ENCODE measurements at regions not wholly inside any gene's neighbourhood (a gene's known extent, or its start where the extent isn't known, plus 50 kb on each side); places are given as distances from the start of the nearest gene placed in this dataset.

GRCh38 chr1:221449801-221450470 lies 292.0 kb downstream of the DUSP10 start:
- H3F3A ChIP-seq (ENCODE audit: insufficient read depth, low read length), result no peaks in the 10 kb centered on the region
- H3K79me2 ChIP-seq (ENCODE audit: insufficient read depth, low read length), result no peaks in the 10 kb centered on the region
- no peak overlapping the region for H2AFZ ChIP-seq (ENCODE audit: low read length)
- no peaks in the 10 kb centered on the region for H3K9me2 ChIP-seq (ENCODE audit: low read depth, low read length)
- no peak overlapping the region for H3K27ac ChIP-seq (ENCODE audit: low read depth, low read length, poor library complexity, severe bottlenecking)
- TF ChIP-seq EZH2 (IDR thresholded peaks at IDR 0.05; ENCODE audit: borderline replicate concordance, low read length) (no peak), CTCF (IDR thresholded peaks at IDR 0.05; ENCODE audit: low read length) (no peak)
- H3K27me3 ChIP-seq (ENCODE audit: insufficient read depth, low read length), result no peaks in the 10 kb centered on the region
- H3K4me3 ChIP-seq (ENCODE audit: low read depth, low read length, poor library complexity, severe bottlenecking), result no peak overlapping the region
- H3K4me1 ChIP-seq (ENCODE audit: insufficient read depth, low read length, severe bottlenecking), result no peaks in the 10 kb centered on the region
- H3K9ac ChIP-seq (ENCODE audit: low read length), result no peak overlapping the region
- H3K9me3 ChIP-seq (ENCODE audit: low read length), result no peaks in the 10 kb centered on the region
- H3K36me3 ChIP-seq (ENCODE audit: insufficient read depth, low read length), result no peaks in the 10 kb centered on the region
- H3K4me2 ChIP-seq (ENCODE audit: low read length), result no peak overlapping the region
- no peaks in the 10 kb centered on the region for H4K20me1 ChIP-seq (ENCODE audit: insufficient read depth, low read length)

GRCh38 chr1:221451741-221452140 lies 290.1 kb downstream of the DUSP10 start:
- H3F3A ChIP-seq (ENCODE audit: insufficient read depth, low read length), result no peaks in the 10 kb centered on the region
- no peaks in the 10 kb centered on the region for H3K9me3 ChIP-seq (ENCODE audit: low read length)
- no peaks in the 10 kb centered on the region for H3K36me3 ChIP-seq (ENCODE audit: insufficient read depth, low read length)
- TF ChIP-seq EZH2 (IDR thresholded peaks at IDR 0.05; ENCODE audit: borderline replicate concordance, low read length) (no peak), CTCF (IDR thresholded peaks at IDR 0.05; ENCODE audit: low read length) (no peak)
- no peaks in the 10 kb centered on the region for H3K4me1 ChIP-seq (ENCODE audit: insufficient read depth, low read length, severe bottlenecking)
- no peaks in the 10 kb centered on the region for H3K79me2 ChIP-seq (ENCODE audit: insufficient read depth, low read length)
- H4K20me1 ChIP-seq (ENCODE audit: insufficient read depth, low read length), result no peaks in the 10 kb centered on the region
- H3K4me2 ChIP-seq (ENCODE audit: low read length), result no peak overlapping the region
- H3K27ac ChIP-seq (ENCODE audit: low read depth, low read length, poor library complexity, severe bottlenecking), result no peak overlapping the region
- no peak overlapping the region for H2AFZ ChIP-seq (ENCODE audit: low read length)
- no peaks in the 10 kb centered on the region for H3K27me3 ChIP-seq (ENCODE audit: insufficient read depth, low read length)
- H3K9me2 ChIP-seq (ENCODE audit: low read depth, low read length), result no peaks in the 10 kb centered on the region
- no peak overlapping the region for H3K9ac ChIP-seq (ENCODE audit: low read length)
- no peak overlapping the region for H3K4me3 ChIP-seq (ENCODE audit: low read depth, low read length, poor library complexity, severe bottlenecking)

GRCh38 chr1:221454096-221454495 lies 287.8 kb downstream of the DUSP10 start:
- no peaks in the 10 kb centered on the region for H3K36me3 ChIP-seq (ENCODE audit: insufficient read depth, low read length)
- no peaks in the 10 kb centered on the region for H3K9me3 ChIP-seq (ENCODE audit: low read length)
- TF ChIP-seq EZH2 (IDR thresholded peaks at IDR 0.05; ENCODE audit: borderline replicate concordance, low read length) (no peak), CTCF (IDR thresholded peaks at IDR 0.05; ENCODE audit: low read length) (no peak)
- no peak overlapping the region for H2AFZ ChIP-seq (ENCODE audit: low read length)
- no peaks in the 10 kb centered on the region for H3K79me2 ChIP-seq (ENCODE audit: insufficient read depth, low read length)
- H3K4me3 ChIP-seq (ENCODE audit: low read depth, low read length, poor library complexity, severe bottlenecking), result no peak overlapping the region
- no peaks in the 10 kb centered on the region for H4K20me1 ChIP-seq (ENCODE audit: insufficient read depth, low read length)
- no peaks in the 10 kb centered on the region for H3K27me3 ChIP-seq (ENCODE audit: insufficient read depth, low read length)
- H3K4me1 ChIP-seq (ENCODE audit: insufficient read depth, low read length, severe bottlenecking), result no peaks in the 10 kb centered on the region
- H3K4me2 ChIP-seq (ENCODE audit: low read length), result no peak overlapping the region
- no peak overlapping the region for H3K27ac ChIP-seq (ENCODE audit: low read depth, low read length, poor library complexity, severe bottlenecking)
- no peaks in the 10 kb centered on the region for H3F3A ChIP-seq (ENCODE audit: insufficient read depth, low read length)
- H3K9me2 ChIP-seq (ENCODE audit: low read depth, low read length), result no peaks in the 10 kb centered on the region
- H3K9ac ChIP-seq (ENCODE audit: low read length), result no peak overlapping the region
